Spinal cord (tissue), 9 donors: ENCODE measurements at regions not wholly inside any gene's neighbourhood (a gene's known extent, or its start where the extent isn't known, plus 50 kb on each side); places are given as distances from the start of the nearest gene placed in this dataset.

ENCODE experiments used
- DNase-seq, 6 donors: peaks; one replicate each; pipeline versions ENCODE4 v3.0.0 to v3.0.0-alpha.2; 2013 to 2015; ENCODE audit warnings: low spot score in 6 of 6, low read depth in 4 of 6
- H3K27ac ChIP-seq: one replicate; pipeline ENCODE4 v1.5.1; 2013; ENCODE audit warnings: low read depth, low read length, control low read depth
- H3K27me3 ChIP-seq: one replicate; pipeline ENCODE4 v1.6.1; 2013; ENCODE audit warnings: low read length; ENCODE audit not compliant: control insufficient read depth, insufficient read depth
- H3K36me3 ChIP-seq: one replicate; pipeline ENCODE4 v1.6.1; 2013; ENCODE audit warnings: low read length; ENCODE audit not compliant: control insufficient read depth, insufficient read depth
- H3K4me1 ChIP-seq: one replicate; pipeline ENCODE4 v1.6.1; 2013; ENCODE audit warnings: low read length; ENCODE audit not compliant: control insufficient read depth, insufficient read depth
- H3K4me3 ChIP-seq: one replicate; pipeline ENCODE4 v1.5.1; 2013; ENCODE audit warnings: low read depth, low read length, control low read depth
- H3K9me3 ChIP-seq: one replicate; pipeline ENCODE4 v1.6.1; 2013; ENCODE audit warnings: low read length; ENCODE audit not compliant: control insufficient read depth, insufficient read depth
- WGBS: methylation state at CpG from one replicate; pipeline ENCODE4 v1.1.5; 2013; ENCODE audit warnings: missing lambda C conversion rate; ENCODE audit not compliant: insufficient coverage; 5-methylcytosine and 5-hydroxymethylcytosine counted together
- donor health status: healthy.

GRCh38 chr7:80374321-80374720, 137.5 kb downstream of the GNAT3 start:
- Histone ChIP-seq H3K36me3 (no peaks in the 10 kb centered on the region), H3K9me3 (no peaks in the 10 kb centered on the region), H3K4me1 (no peaks in the 10 kb centered on the region), H3K27ac (no peak overlapping the region), H3K4me3 (no peak overlapping the region), H3K27me3 (no peaks in the 10 kb centered on the region)
- WGBS: no CpG with 5 or more reads among the region's 4 CpGs
- peak in 3 of 6 donors; percentile 4 to 74 (median 55) for DNase-seq

GRCh38 chr7:80373429-80374032, 138.3 kb downstream of the GNAT3 start:
- Histone ChIP-seq H3K36me3 (no peaks in the 10 kb centered on the region), H3K4me1 (no peaks in the 10 kb centered on the region), H3K9me3 (no peaks in the 10 kb centered on the region), H3K27ac (no peak overlapping the region), H3K4me3 (no peak overlapping the region), H3K27me3 (no peaks in the 10 kb centered on the region)
- DNase-seq: no peak
- WGBS: 85% methylated on average over 3 of the region's 4 CpGs

- Histone ChIP-seq H3K4me3 (no peak overlapping the region), H3K9me3 (no peaks in the 10 kb centered on the region), H3K27ac (no peak overlapping the region), H3K27me3 (no peaks in the 10 kb centered on the region), H3K4me1 (no peaks in the 10 kb centered on the region), H3K36me3 (no peaks in the 10 kb centered on the region)
- 95% methylated on average over 2 of the region's 2 CpGs for WGBS
- no peak for DNase-seq
Measured at GRCh38 chr7:80372415-80372814, 139.4 kb downstream of the GNAT3 start.

- Histone ChIP-seq H3K9me3 (no peaks in the 10 kb centered on the region), H3K4me1 (no peaks in the 10 kb centered on the region), H3K27ac (no peak overlapping the region), H3K27me3 (no peaks in the 10 kb centered on the region), H3K4me3 (no peak overlapping the region), H3K36me3 (no peaks in the 10 kb centered on the region)
- no peak for DNase-seq
- no CpG with 5 or more reads among the region's 1 CpG for WGBS
Measured at GRCh38 chr7:80370587-80370986, 141.3 kb downstream of the GNAT3 start.

- Histone ChIP-seq H3K36me3 (no peaks in the 10 kb centered on the region), H3K4me1 (no peaks in the 10 kb centered on the region), H3K9me3 (peaks cover 8% of the 10 kb centered on the region), H3K27me3 (no peaks in the 10 kb centered on the region), H3K27ac (no peak overlapping the region), H3K4me3 (no peak overlapping the region)
- no peak for DNase-seq
- WGBS: 79% methylated on average over 7 of the region's 7 CpGs
Measured at GRCh38 chr7:80369321-80369720, 142.5 kb downstream of the GNAT3 start.

GRCh38 chr7:80362677-80363076, 149.2 kb downstream of the GNAT3 start:
- DNase-seq: no peak
- Histone ChIP-seq H3K27me3 (no peaks in the 10 kb centered on the region), H3K27ac (no peak overlapping the region), H3K4me1 (no peaks in the 10 kb centered on the region), H3K9me3 (peaks cover 8% of the 10 kb centered on the region), H3K36me3 (no peaks in the 10 kb centered on the region), H3K4me3 (no peak overlapping the region)
- no CpG with 5 or more reads among the region's 2 CpGs for WGBS

- no peaks in the 10 kb centered on the region for H3K36me3 ChIP-seq
- no peaks in the 10 kb centered on the region for H3K27me3 ChIP-seq
- no peak for DNase-seq
- H3K27ac ChIP-seq: no peak overlapping the region
- no peak overlapping the region for H3K4me3 ChIP-seq
- no peaks in the 10 kb centered on the region for H3K4me1 ChIP-seq
- peaks cover 8% of the 10 kb centered on the region for H3K9me3 ChIP-seq
- WGBS: no CpG with 5 or more reads among the region's 1 CpG
Measured at GRCh38 chr7:80362010-80362618, 149.8 kb downstream of the GNAT3 start.

- no peak for DNase-seq
- peaks cover 2% of the 10 kb centered on the region for H3K9me3 ChIP-seq
- H3K36me3 ChIP-seq: no peaks in the 10 kb centered on the region
- WGBS: no CpG with 5 or more reads among the region's 2 CpGs
- H3K27ac ChIP-seq: no peak overlapping the region
- no peaks in the 10 kb centered on the region for H3K4me1 ChIP-seq
- no peaks in the 10 kb centered on the region for H3K27me3 ChIP-seq
- H3K4me3 ChIP-seq: no peak overlapping the region
Measured at GRCh38 chr7:80359476-80359875, 152.4 kb downstream of the GNAT3 start.

GRCh38 chr7:80359029-80359428, 152.8 kb downstream of the GNAT3 start:
- Histone ChIP-seq H3K9me3 (peaks cover 2% of the 10 kb centered on the region), H3K27ac (no peak overlapping the region), H3K4me1 (no peaks in the 10 kb centered on the region), H3K36me3 (no peaks in the 10 kb centered on the region), H3K4me3 (no peak overlapping the region), H3K27me3 (no peaks in the 10 kb centered on the region)
- 80% methylated on average over 1 of the region's 3 CpGs for WGBS
- DNase-seq: no peak

GRCh38 chr7:80357530-80357929, 154.3 kb downstream of the GNAT3 start:
- Histone ChIP-seq H3K4me3 (no peak overlapping the region), H3K9me3 (peaks cover 2% of the 10 kb centered on the region), H3K27ac (no peak overlapping the region), H3K36me3 (no peaks in the 10 kb centered on the region), H3K27me3 (no peaks in the 10 kb centered on the region), H3K4me1 (no peaks in the 10 kb centered on the region)
- no peak for DNase-seq
